HG02588 (cell line): ENCODE measurements at regions not wholly inside any gene's neighbourhood (a gene's known extent, or its start where the extent isn't known, plus 50 kb on each side); places are given as distances from the start of the nearest gene placed in this dataset.
"Not testable (repeated sequence)": the region's sequence is repeated elsewhere in the genome, so short reads cannot be mapped to it uniquely, and the experiment has no call there.

Source experiments
- ATAC-seq: cut with Tn5 transposase; IDR thresholded peaks from one replicate; pipeline ENCODE4 v1.9.1; 2021; ENCODE audit warnings: mild to moderate bottlenecking, moderate library complexity; ENCODE audit not compliant: unreplicated experiment

GRCh38 chr2:121063471-121063870 is 221.5 kb downstream of the TFCP2L1 start:
- ATAC-seq: no peak

- no peak for ATAC-seq
Observed at GRCh38 chr2:121064186-121064585, 220.8 kb downstream of the TFCP2L1 start.

GRCh38 chr2:121065239-121065638 is 219.8 kb downstream of the TFCP2L1 start:
- ATAC-seq: no peak

- ATAC-seq: no peak
Observed at GRCh38 chr2:121066526-121066925, 218.5 kb downstream of the TFCP2L1 start.

GRCh38 chr2:121068851-121069250 is 216.2 kb downstream of the TFCP2L1 start:
- ATAC-seq: no peak

GRCh38 chr2:121069434-121069969 is 215.5 kb downstream of the TFCP2L1 start:
- no peak for ATAC-seq

GRCh38 chr2:121070061-121070460 is 214.9 kb downstream of the TFCP2L1 start:
- ATAC-seq: not testable (repeated sequence)

GRCh38 chr2:121071034-121071504 is 213.9 kb downstream of the TFCP2L1 start:
- ATAC-seq: no peak

GRCh38 chr2:121072784-121073183 is 212.2 kb downstream of the TFCP2L1 start:
- no peak for ATAC-seq

GRCh38 chr2:121073320-121074210 is 211.4 kb downstream of the TFCP2L1 start:
- ATAC-seq: no peak

GRCh38 chr2:121074293-121074932 is 210.6 kb downstream of the TFCP2L1 start:
- no peak for ATAC-seq

- no peak for ATAC-seq
Observed at GRCh38 chr2:121075006-121075551, 209.9 kb downstream of the TFCP2L1 start.

- no peak for ATAC-seq
Observed at GRCh38 chr2:121075641-121076497, 209.1 kb downstream of the TFCP2L1 start.

- no peak for ATAC-seq
Observed at GRCh38 chr2:121076498-121076820, 208.5 kb downstream of the TFCP2L1 start.

- ATAC-seq: peak; percentile 63
Observed at GRCh38 chr2:121076885-121077549, 208.0 kb downstream of the TFCP2L1 start.

GRCh38 chr2:121078899-121079298 is 206.1 kb downstream of the TFCP2L1 start:
- no peak for ATAC-seq

- ATAC-seq: no peak
Observed at GRCh38 chr2:121080013-121080772, 204.8 kb downstream of the TFCP2L1 start.

GRCh38 chr2:121081701-121082100 is 203.3 kb downstream of the TFCP2L1 start:
- no peak for ATAC-seq

GRCh38 chr2:121082191-121082590 is 202.8 kb downstream of the TFCP2L1 start:
- no peak for ATAC-seq
